Erythroblast (primary cell): ENCODE measurements at regions not wholly inside any gene's neighbourhood (a gene's known extent, or its start where the extent isn't known, plus 50 kb on each side); places are given as distances from the start of the nearest gene placed in this dataset.

ENCODE experiments used
- DNase-seq, 2 experiments: peaks; one replicate each; lab custom pipeline; 2025; lab: John Stamatoyannopoulos, UW
- GATA1 ChIP-seq: IDR thresholded peaks from 2 replicates; pipeline ENCODE4 v1.6.1; 2011; ENCODE audit warnings: low read depth, mild to moderate bottlenecking, control low read depth, low read length, moderate library complexity
- POLR2A ChIP-seq: IDR thresholded peaks from 2 replicates; pipeline ENCODE4 v1.6.1; 2011; ENCODE audit warnings: mild to moderate bottlenecking, low read length

DNA sequence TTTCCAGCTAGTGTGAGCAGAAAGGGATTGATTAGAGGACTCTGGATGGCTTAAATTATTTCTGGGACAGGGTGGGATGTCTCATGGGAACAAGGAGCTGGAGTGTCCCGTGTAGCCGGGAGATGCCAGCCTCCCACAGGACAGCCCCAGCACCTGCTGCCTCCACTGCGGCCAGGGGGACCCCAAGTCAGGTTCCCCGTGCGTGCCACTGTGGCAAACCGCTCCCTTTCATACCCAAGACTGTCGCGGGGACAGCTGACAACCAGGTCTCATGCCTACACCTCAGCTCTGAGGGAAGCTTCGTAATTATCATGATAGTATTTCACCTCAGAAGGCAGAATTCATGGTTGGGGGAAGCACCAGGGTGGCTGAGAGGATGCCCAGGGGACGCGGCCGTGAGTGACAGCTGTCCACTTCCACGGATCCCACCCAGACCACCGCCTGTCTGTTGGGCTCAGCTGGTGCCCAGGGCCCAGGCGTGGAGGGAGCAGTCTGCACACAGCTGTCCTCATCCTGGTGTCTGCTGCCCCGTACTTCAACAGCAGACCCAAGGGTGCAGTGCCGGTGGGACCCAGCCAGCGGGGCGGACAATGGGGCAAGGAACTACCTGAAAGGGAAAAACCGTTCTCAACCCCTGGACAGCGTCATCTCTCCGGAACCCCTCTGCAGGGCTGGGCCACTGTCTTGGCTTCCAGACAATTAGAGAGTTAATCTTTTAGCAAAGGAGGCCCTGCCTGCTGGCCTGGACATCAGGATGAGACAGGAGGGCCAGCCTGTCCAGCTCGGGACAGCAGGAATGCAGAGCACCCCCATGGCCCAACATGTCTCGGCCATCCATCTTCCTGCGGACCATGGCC, 166.9 kb downstream of the OLFM1 start:
- no peak for DNase-seq
- TF ChIP-seq POLR2A = no peak
- TF ChIP-seq GATA1 = no peak

GRCh38 chr9:135255033-135255840, 167.8 kb downstream of the OLFM1 start:
- TF ChIP-seq GATA1 (no peak), POLR2A (no peak)
- DNase-seq = no peak

GRCh38 chr9:135255841-135256580, 168.5 kb downstream of the OLFM1 start:
- TF ChIP-seq GATA1 (no peak), POLR2A (no peak)
- DNase-seq = no peak

- no peak for TF ChIP-seq GATA1
- DNase-seq = no peak
Observed at GRCh38 chr9:135256581-135257354, 169.3 kb downstream of the OLFM1 start.

- DNase-seq = no peak
- TF ChIP-seq GATA1 (no peak), POLR2A (no peak)
Observed at GRCh38 chr9:135258461-135258860, 171.0 kb downstream of the OLFM1 start.

DNA sequence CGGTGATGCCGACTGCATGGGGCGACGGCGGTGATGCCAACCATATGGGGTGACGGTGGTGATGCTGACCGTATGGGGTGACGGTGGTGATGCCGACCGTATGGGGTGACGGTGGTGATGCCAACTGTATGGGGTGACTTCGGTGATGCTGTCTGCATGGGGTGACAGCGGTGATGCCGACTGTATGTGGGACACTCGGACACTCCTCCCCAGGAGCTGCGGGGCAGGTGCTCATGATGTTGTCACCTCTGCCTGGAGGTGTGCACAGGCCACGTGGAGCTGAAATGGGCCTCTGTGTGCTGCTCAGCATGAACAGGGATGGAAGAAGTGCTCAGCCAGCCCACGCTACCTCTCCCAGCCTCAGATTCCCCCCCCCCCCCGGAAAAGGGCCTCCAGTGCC, 171.8 kb downstream of the OLFM1 start:
- TF ChIP-seq POLR2A = no peak
- TF ChIP-seq GATA1 = no peak

GRCh38 chr9:135260221-135261180, 173.0 kb downstream of the OLFM1 start:
- TF ChIP-seq GATA1 (no peak), POLR2A (no peak)
- no peak for DNase-seq

More for the DNA sequence above, 171.8 kb downstream of the OLFM1 start:
- no peak for DNase-seq

DNA sequence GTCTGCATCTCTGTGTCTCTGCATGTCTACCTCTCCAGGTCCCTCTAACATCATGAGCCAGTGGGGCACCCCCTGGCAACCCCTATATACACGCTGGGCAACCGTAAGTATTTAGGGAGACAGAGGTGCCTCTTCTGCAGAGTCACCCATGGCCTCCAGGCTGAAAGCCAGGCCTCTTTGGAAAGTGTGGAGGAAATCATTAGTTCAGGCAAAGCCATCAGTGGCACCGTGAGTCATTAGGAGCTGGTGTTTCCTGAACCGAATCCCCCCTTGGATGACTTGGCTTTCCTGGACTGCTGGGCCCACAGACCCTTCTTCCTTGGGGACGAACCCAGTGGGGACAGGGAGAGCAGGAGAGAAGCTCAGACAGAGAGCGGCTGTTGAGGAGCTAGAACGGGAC, 174.8 kb downstream of the OLFM1 start:
- DNase-seq = no peak
- TF ChIP-seq GATA1 (no peak), POLR2A (no peak)

GRCh38 chr9:135263511-135263910, 176.0 kb downstream of the OLFM1 start:
- TF ChIP-seq GATA1 (no peak), POLR2A (no peak)
- no peak for DNase-seq

- TF ChIP-seq POLR2A = no peak
- no peak for TF ChIP-seq GATA1
- DNase-seq = no peak
Observed at GRCh38 chr9:135265931-135266330, 178.5 kb downstream of the OLFM1 start.

DNA sequence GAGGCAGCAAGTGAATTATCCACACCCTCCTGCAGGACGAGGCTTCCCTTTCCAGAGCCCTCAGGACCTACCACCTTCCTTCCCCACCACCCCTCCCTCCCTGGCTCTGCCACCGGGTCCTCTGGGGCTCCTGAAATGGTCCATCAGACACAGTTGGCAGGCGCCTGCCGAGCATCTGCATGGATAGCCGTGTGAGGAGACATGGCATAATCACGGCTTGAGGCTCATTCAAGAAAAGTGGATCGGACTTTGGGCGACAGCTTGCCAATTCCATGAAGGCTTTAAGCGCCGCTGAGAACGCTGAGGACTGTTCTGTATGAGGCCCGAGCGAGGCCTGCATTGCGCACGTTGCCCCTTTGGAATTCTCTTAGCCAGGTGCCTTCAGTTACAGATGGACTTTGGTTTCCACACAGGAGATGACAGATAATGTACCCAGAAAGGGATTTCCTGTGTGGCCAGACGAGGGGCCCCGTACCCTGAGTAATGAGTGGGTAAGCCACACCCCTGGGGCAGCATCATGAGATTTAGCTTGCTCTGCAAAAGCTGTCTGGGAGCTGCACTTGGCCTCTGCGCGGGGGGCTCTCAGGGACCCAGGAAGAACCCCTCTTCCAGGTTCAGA, 179.8 kb downstream of the OLFM1 start:
- no peak for TF ChIP-seq POLR2A
- TF ChIP-seq GATA1 = no peak
- no peak for DNase-seq
